GM21825 (cell line): ENCODE measurements at regions not wholly inside any gene's neighbourhood (a gene's known extent, or its start where the extent isn't known, plus 50 kb on each side); places are given as distances from the start of the nearest gene placed in this dataset.
"Not testable (repeated sequence)": the region's sequence is repeated elsewhere in the genome, so short reads cannot be mapped to it uniquely, and the experiment has no call there.

Experiments used
- ATAC-seq: cut with Tn5 transposase; IDR thresholded peaks from one replicate; pipeline ENCODE4 v1.9.1; 2021; ENCODE audit warnings: mild to moderate bottlenecking, moderate library complexity; ENCODE audit not compliant: unreplicated experiment

GRCh38 chr1:176396604-176397395, 66.2 kb upstream of the PAPPA2 start:
- ATAC-seq: not testable (repeated sequence)

GRCh38 chr1:176391621-176392020, 71.4 kb upstream of the PAPPA2 start:
- no peak for ATAC-seq

- ATAC-seq: no peak
Measured at GRCh38 chr1:176384841-176385240, 78.1 kb upstream of the PAPPA2 start.

DNA sequence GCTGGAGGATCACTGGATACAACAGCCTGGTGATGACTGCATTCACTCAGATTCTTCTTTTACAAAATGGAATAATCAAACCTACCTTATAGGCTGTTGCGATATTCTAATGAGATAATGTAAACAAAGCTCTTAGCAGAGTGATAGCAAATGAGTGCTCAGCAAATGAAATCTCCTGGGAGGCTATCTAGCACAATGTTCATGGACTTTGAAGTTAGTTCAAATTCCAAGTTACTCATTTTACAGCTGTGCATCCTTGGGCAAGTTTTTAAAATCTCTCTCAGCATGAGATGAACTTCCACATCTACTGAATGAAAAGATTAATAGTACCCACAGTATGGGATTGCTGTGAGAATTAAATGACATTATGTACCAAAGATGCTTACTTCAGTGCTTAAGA, 80.8 kb upstream of the PAPPA2 start:
- no peak for ATAC-seq

DNA sequence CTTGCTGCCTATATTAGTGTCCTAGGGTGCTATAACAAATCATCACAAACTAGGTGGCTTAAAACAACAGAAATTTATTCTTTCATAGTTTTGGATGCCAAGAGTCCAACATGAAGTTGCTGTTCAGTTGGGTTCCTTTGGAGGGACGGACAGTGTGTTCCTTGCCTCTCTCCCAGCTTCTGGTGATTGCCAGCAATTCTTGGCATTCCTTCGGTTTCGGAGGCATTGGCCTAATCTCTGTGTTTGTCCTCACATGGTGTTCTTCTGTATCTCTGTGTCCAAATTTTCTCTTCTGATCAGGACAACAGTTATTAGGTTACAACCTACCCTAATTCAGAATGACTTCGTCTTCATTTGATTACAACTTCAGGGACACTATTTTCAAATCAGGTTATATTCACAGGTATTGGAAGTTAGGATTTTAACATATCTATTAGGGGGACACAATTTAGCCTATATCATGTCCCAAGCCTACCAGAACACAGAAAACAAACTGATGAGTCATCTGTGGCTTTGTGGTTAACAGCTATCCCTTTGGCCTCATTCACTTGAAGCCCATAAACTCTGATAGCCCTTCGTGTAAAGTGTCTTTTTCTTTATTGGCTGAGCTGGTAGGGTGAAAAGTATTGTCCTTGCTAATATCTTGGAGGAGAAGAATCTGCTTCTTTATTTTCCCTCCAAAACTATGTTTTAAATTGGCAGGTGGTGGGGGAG, 83.2 kb upstream of the PAPPA2 start:
- ATAC-seq: no peak

GRCh38 chr1:176374967-176375569, 87.9 kb upstream of the PAPPA2 start:
- peak; percentile 78 for ATAC-seq

DNA sequence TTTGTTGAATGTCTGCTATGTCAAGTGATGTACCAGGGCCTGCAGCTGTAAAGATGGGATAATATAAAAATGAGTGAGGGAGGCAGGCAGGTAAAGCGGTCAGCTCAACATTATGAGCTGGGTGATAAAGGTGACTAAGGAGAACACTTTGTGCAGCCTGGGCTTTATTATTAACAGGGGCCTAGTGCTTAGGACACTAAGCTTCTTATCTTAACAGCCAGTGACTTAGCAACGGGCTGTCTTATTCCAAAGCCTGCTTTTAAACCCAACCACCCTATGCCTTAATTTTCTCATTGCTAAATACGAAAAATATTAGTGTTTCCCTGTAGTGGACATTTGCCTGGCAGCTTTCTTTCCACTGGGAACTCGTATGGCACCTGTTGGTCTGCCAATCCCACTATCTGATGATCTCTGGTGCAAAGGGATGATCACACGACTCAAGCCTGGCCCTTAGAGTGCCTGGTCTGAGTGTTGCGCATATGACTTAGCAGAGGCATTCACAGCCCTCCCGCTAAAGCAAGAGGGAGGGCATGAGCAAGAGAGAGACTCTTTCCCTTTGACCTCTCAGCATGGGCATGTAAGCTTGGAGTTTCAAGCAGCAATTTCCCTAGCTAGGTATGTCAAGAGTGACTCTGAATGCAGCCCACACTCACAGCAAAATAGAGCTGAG, 98.6 kb upstream of the PAPPA2 start:
- ATAC-seq: no peak

DNA sequence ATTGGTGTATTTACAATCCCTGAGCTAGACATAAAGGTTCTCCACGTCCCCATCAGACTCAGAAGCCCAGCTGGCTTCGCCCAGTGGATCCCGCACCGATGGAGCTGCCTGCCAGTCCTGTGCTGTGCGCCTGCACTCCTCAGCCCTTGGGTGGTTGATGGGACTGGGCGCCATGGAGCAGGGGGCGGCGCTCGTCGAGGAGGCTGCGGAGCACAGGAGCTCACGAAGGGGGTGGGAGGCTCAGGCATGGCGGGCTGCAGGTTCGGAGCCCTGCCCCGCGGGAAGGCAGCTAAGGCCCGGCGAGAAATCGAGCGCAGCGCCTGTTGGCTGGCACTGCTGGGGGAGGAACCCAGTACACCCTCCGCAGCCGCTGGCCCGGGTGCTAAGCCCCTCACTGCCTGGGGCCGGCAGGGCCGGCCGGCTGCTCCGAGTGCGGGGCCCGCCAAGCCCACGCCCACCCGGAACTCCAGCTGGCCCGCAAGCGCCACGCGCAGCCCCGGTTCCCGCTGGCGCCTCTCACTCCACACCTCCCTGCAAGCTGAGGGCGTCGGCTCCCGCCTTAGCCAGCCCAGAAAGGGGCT, 113.8 kb upstream of the PAPPA2 start:
- ATAC-seq: not testable (repeated sequence)

- ATAC-seq: no peak
Measured at GRCh38 chr1:176341656-176342055, 121.3 kb upstream of the PAPPA2 start.

- ATAC-seq: no peak
Measured at GRCh38 chr1:176338877-176339276, 124.1 kb upstream of the PAPPA2 start.

DNA sequence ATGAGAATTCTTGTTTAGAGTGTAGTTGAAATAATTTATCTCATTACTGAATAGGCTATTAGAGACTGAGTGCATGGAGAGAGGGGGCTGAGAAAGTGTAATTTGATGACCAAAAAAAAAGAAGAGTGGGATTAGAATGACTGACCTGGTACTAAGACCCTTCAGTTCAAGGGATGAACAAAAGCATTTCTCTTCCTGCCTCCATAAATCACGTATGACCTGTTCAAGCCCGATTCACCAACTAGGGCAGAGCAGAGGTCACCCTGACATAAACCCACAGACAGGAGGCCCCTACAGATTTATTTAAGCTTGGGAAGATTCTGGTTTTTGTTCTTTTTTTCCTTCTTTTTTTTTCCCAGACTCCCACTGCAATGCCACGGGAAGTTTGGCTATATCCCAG, 123.7 kb upstream of the COP1 start:
- ATAC-seq: no peak

- no peak for ATAC-seq
Measured at GRCh38 chr1:176325664-176326063, 118.6 kb upstream of the COP1 start.

GRCh38 chr1:176323472-176323871, 116.4 kb upstream of the COP1 start:
- ATAC-seq: no peak

DNA sequence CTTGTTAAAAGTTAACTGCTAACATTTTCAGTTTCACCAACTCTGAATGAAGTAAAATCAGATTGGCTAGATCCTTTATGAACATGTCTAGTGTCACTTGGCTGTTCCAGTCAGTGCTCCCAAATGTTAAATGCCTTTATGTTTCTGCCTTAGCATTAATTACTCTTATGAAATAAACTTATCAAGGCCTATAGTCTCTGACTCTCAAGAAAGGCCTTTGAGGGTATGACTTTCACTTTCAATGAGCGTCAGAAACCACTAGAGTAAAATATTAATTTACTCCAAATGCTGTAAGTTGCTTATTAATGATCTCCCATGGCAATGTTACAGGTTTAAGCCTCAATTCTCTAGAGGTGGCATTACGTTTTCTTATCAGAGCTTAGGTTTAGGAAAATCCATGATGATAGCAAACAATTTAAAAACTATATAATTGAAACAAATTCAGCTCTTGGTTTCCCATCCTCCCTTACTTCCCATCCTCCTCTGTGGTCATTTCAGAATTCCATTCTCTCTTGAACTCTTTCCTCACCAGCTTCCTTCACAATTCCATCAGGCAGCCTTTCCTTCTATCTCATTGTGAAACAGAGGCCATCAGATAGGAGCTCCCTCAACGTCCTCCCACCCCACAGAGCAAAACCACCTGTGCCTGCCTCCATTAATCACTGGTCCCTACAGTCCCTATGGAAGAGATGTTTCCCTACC, 108.6 kb upstream of the COP1 start:
- peak; percentile 91 for ATAC-seq

- ATAC-seq: not testable (repeated sequence)
Measured at GRCh38 chr1:176296602-176297001, 89.5 kb upstream of the COP1 start.

DNA sequence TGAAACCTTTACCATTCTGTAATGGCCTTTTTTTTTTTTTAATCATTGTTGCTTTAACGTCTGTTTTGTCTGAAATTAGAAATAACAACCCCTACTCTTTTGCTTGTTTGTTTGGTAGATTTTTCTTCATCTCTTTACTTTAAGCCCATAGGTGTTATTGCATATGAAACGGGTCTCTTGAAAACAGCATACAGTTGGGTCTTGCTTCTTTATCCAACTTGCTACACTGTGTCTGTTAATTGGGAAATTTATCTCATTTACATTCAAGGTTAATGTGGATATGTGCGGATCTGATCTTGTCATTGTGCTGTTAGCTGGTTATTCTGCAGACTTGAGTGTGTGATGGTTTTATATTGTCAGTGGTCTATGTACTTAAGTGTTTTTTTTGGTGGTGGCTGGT, 78.9 kb upstream of the COP1 start:
- ATAC-seq: no peak

DNA sequence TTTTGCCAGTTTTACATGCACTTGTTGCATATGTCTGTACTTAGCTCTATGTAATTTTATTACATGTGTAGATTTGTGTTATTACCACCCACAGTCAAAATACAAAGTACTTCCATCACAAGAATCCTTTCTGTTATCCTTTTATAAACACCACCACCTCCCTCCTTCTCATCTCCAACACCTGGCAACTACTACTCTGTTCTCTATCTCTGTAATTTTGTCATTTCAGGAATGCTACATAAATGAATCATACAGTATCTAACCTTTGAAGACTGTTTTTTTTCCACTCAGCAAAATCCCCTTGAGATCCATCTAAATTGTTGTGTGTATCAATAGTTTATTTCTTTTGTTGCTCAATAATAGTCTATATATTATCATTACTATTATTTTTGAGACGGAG, 64.5 kb upstream of the COP1 start:
- no peak for ATAC-seq
